ENCODE measurements at regions not wholly inside any gene's neighbourhood (a gene's known extent, or its start where the extent isn't known, plus 50 kb on each side); places are given as distances from the start of the nearest gene placed in this dataset.

- TF ChIP-seq, protein P1, sequence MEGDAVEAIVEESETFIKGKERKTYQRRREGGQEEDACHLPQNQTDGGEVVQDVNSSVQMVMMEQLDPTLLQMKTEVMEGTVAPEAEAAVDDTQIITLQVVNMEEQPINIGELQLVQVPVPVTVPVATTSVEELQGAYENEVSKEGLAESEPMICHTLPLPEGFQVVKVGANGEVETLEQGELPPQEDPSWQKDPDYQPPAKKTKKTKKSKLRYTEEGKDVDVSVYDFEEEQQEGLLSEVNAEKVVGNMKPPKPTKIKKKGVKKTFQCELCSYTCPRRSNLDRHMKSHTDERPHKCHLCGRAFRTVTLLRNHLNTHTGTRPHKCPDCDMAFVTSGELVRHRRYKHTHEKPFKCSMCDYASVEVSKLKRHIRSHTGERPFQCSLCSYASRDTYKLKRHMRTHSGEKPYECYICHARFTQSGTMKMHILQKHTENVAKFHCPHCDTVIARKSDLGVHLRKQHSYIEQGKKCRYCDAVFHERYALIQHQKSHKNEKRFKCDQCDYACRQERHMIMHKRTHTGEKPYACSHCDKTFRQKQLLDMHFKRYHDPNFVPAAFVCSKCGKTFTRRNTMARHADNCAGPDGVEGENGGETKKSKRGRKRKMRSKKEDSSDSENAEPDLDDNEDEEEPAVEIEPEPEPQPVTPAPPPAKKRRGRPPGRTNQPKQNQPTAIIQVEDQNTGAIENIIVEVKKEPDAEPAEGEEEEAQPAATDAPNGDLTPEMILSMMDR (IDR thresholded peaks at IDR 0.05) = no peak
- TF ChIP-seq EP300 (IDR thresholded peaks at IDR 0.05) = no peak
Observed at GRCh38 chr3:13766128-13766527, 113.7 kb downstream of the WNT7A start.
